HG03045 (cell line): ENCODE measurements at regions not wholly inside any gene's neighbourhood (a gene's known extent, or its start where the extent isn't known, plus 50 kb on each side); places are given as distances from the start of the nearest gene placed in this dataset.
"Not testable (repeated sequence)": the region's sequence is repeated elsewhere in the genome, so short reads cannot be mapped to it uniquely, and the experiment has no call there.

Experiments used
- ATAC-seq: cut with Tn5 transposase; IDR thresholded peaks from one replicate; pipeline ENCODE4 v1.9.1; 2021; ENCODE audit warnings: mild to moderate bottlenecking, moderate library complexity; ENCODE audit not compliant: unreplicated experiment

DNA sequence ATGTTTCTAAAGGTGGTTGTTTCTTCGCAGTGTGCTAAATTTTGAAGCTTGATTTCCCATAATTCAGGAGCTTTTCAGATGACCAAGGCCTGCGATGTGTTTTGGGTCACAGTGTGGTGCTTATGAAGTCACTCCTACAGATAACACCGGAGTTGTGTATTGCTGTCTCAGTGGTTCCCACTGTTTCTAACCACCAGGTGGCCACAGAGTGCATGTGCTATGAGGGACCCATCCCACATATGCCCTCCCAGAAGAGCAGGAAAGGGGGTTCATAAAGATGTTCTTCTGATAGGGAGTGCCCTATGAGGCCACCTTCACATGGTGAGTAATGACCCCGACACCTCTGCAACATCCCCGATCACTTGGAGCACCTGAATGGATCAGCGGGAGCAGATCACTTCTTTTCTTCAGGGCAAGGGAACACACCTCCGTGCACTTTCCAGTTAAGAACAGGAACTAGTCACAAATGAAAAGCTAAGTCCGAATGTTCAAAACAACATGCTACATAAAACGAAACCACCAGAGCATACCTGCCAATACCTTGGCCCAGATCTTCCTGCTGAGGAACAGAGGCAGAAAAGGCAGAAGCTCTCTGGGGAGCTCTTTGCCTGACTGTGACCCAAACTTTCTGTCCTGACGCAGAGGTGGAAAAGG, 262.1 kb downstream of the FAM72C start:
- not testable (repeated sequence) for ATAC-seq

DNA sequence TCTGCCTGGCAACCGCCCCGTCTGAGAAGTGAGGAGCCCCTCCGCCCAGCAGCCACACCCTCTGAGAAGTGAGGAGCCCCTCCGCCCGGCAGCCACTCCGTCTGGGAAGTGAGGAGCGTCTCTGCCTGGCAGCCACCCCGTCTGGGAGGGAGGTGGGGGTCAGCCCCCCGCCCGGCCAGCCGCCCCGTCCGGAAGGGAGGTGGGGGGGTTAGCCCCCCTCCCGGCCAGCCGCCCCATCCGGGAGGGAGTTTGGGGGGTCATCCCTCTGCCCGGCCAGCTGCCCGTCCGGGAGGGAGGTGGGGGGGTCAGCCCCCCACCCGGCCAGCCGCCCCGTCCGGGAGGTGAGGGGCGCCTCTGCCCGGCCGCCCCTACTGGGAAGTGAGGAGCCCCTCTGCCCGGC, 269.0 kb downstream of the FAM72C start:
- not testable (repeated sequence) for ATAC-seq

DNA sequence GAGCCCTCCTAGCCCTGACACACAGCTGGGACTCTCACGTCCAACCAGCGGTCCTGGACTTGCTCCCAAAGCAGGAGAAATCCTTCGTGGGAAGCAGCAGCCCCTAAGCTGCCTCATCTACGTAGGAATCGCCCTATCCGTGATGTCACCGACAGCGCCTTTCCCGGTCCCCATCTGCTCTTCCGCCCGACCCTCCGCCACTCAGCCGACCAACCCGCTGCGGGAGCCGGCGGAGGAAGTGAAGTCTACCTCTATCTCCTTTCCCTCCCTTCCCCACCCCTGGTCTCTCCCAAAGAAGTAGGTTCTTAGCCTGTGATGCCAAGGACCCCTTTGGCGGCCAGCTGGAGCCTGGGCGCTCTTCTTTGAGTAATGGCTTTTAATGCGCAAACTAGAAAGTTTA, 272.1 kb downstream of the FAM72C start:
- no peak for ATAC-seq

DNA sequence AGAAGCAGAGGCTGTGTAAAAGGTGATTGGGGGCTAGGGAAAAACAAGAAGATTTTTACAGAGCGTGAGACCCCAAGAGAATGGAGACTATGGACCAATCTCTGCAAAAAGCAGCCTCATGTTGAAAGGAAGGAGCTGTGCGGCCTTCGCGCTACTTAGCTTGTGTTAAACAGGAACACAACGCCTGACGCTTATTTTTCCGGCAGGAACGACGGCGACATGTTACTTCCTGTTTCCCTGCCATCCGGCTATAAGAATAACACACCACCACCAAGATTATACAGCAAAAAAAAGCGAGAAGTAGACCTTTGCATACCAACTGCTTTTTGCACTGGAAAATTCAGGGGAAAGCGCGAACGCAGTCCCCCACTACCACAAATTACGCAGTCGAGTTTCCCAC, 272.7 kb downstream of the FAM72C start:
- ATAC-seq = no peak

DNA sequence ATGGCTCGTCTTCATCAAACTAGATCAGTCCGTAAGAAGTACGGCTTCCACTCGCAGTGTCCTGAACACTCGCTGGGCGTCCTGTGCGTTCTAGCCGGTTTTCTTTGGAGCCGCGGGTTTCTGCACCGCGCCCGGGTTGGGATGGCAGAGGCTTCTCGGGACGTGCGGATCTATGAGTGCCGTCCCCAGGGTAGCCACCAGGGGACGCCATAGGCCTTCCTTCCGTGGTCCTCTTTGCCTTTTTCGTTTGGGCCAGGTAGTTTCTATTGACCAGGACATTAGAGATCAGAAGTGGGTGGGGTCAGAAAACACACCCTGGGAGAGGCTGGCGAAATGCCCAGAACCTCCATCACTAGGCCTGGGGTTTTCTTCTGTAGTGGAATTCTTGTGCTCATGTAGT, 273.8 kb downstream of the FAM72C start:
- ATAC-seq = no peak

DNA sequence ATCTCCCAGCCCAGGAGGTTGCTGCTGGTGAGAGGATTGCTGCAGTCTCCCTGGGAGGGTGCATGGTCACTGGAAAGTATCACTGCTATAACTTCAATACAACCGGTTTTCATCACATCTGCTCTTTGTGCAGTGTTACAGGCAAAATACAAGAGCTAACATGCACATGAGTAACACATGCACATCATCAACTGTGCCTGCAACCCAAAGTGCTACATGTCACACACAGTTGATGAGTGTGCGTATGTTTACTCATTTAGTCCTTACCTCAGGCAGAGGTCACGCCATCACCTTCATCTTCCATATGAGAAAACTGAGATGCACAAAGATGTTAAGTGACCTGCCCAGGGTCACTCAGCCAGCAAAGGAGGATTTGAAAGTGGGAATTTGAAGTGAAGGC, 277.7 kb downstream of the FAM72C start:
- ATAC-seq = no peak

DNA sequence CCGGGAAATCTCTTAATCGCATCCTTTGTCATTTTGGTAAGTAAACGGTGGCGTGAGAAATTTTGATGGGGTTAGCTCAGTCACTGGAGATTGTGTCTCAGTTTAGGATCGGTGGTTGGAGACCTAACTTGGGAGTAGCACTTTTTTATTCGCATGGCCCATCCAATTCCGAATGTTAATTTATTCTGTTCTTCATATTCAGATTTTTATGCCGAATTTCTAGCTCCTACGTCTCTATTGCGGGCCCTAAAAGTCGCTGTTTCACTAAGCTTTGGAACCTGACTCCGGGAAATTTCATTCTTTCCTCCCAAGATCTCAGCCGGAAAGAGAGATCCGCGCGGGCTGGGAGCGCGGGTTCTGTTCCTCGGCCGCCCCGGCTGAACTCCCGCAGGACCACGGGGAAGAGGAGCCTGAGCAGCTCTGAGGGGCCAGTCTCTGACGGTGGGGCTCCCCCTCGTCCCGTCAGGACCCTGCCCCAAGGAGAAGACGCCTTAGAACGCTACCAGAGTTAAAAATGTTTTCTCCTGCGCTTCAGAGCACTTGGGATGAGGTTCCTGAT, 279.7 kb downstream of the FAM72C start:
- no peak for ATAC-seq

DNA sequence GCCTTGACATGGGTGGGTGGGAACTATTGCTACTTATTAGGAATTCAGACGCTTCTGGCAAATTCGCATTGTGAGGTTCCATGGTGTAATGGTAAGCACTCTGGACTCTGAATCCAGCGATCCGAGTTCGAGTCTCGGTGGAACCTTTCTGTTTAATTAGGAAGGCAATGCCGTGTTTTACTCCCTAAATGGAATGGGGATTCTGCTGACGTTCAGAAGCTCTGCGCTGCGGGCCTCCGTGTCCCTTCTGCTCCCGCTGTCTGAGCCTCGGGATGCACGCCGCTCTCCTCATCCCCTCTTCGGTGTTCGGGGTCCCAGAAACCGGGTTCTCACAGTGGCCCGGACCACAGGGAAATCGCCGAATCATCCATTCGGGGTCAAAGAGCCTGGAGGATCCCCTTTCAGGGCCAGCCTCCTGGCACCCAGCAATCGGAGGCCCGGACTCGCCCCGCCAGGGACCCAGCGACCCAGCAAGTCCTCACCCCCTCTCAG, 280.3 kb downstream of the FAM72C start:
- ATAC-seq = no peak

DNA sequence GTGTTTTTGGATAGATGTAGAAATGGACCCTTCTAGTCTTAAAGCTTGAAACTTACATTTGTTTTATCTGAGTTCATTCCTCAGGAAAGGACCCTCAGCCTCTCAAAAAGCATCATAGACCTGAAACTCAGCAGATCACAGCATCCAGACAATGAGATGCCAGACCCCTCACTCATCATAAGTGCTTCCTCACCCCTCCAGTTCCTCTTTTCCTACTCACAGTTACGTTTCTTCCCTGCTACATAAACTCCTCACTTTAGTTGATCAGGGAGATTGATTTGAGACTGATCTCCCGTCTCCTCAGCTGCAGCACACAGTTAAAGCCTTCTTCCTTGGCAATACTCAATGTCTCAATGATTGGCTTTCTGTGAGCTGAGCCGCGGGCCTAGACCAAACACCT, 282.0 kb downstream of the FAM72C start:
- ATAC-seq = no peak

DNA sequence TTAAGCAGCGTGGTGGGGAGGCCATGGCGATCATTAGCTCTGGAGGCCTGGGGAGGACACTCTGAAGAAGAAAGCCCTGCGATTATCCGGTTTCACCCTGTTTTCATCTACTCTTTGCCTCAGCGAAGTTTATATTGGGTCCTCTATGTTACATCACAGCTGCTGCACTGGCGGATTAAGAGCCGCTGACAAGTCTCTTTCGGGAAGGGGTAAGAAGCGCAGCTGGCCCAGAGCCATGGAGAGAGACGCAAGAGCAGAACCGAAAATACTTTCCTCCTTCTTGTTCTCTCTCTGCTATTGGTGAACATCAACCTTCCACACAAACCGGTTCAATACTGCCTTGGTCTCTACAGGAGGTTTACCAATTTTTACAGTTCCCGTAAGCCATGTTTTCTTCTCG, 291.5 kb downstream of the FAM72C start:
- no peak for ATAC-seq

DNA sequence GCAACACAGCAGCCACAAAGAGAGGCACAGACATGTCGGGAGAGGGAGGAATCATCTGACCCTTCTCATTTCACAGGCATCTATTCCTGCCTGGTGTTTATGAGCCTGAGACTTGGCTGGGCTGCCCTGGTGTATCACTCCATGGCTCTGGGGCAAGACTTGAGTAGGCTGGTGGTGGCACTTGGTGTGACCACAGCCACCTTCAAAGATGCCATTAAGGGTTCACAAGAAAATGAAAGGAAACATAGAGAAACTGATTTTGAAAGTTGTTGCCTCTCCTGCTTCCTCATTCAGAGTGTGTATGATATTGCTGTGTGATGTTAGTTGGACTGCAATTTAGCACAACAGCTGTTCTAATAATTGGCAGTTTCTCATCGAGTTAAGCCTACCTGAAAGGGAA, 298.8 kb downstream of the FAM72C start:
- no peak for ATAC-seq

DNA sequence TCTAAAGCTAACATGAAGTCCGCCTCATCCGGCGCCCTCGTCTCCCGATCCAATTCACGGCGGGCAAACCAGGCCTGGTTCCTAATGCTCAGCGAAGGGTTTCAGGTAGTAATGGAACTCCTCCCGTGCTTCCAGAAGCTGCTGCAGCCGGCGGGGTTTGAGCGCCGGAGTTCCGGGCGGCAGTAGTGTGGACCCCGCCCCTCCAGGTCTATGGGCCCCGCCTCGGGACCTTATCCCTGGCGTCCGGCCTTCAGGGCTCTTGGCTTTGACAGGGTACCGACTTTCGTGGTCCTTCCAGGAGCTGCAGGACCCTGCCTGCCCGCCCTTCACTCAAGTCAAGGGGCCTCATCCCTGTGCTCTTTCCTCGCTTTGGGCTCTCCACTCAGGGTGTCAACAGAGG, 304.1 kb downstream of the FAM72C start:
- no peak for ATAC-seq

DNA sequence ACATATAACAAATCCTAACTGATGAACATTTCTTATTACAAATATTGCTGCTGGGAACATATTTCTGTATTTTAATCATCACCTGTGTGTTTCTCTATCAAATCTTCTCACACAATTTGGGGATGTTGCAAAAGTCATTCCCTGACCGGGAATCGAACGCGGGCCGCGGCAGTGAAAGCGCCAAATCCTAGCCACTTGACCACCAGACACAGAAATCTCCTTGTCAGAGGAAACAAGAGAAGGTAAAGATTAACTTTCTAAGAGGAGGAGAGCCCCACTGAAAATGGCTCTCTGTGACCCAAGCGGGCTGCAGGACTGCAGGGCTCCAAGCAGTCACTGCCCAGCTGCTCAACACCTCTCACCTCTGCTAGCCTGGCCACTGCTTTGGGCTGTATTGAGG, 304.9 kb downstream of the FAM72C start:
- ATAC-seq = no peak

DNA sequence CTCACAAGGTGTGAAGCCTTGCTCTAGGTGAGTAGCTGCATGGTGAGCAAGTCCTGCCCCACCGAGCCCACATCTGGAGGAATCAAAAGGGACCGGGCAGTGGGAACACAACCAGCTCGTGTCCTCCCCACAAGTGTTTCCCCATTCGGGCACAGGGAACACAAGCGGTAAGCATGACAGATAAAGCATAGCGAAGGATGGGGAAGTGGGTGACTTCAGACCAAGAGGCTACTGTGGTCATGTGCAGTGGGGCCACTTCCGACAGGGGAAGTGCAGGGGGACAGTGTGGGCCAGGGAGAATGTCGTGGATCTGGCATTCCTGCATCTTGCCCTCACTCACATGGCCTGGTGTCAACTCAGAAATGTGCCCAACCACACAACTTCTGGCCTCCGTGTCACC, 306.2 kb downstream of the FAM72C start:
- no peak for ATAC-seq

DNA sequence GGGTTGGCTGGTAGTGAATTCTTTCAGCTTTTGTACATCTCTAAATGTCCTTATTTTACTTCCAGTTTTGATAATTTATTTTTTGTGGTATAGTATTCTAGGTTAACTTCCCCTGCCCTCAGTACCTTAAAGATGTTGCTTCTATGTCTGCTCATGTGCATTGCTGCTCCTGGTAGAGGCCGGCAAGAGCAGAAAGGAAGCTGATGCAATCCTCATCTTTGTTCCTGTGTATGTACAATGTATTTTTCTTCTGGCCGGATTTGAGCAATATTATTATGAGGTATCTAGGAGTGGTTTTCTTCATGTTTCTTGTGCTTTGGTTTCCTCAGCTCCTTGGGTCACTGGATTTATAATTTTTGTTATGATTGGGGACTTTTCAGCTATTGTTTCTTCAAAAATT, 308.7 kb downstream of the FAM72C start:
- not testable (repeated sequence) for ATAC-seq

DNA sequence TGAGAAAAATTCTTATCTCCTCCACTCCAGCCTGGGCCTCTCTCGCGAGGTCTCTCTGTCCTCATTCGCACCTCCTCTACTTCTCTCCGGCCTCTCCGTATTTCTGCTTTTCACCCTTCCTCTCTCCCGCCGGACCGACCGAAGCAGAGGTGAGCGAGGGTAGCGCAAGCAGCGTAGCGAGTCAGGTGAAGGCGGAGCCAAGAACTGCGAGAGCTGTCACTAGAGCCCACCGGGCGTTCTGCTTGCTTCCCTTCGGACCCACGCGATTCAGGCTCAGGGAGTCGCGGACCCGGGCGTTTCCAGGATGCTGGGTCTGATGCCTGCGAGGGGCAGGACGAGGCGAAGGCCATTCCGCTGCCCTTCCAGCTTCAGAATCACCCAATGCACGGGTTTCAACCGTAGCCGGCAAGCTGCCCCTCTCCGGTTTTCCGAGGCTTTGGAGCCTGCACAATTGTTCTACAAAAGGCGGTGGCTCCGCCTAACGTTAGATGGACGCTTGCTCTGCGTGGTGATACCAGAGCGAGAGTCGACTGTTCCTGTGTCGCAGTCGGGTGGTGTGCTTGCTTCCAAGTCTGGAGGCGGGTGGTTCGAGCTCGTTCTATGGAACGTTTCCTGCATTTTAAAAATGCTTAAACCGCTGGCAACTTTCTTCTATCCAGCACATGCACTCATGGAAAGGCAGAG, 310.2 kb downstream of the FAM72C start:
- no peak for ATAC-seq

DNA sequence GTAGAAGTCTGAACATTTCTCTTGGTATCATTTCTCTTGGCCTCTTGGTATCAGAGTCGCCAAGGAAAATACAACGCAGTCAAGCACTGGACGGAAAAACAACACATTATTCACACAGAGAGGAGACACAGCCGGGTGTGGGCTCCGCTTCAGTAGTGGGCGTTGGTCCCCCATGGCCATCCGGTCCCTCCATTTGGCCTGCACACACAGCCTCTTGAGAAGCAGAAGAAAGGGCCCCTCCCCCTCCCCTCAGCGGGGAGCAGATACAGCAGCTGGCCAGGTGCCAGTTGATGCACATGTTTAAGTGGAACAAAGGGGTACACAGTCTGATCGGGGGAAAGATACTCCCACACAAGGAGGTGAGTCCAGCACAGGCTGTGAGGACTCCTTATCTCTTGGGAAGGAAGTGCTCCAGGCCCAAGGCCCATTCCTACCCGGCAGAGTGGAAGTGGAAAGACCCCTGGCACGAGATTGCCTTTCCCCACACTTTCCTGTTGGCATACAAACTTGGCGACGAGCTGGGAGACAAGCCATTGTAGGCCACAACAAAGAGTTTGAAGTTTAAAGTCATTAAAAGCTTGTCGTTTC, 311.3 kb downstream of the FAM72C start:
- ATAC-seq = no peak

DNA sequence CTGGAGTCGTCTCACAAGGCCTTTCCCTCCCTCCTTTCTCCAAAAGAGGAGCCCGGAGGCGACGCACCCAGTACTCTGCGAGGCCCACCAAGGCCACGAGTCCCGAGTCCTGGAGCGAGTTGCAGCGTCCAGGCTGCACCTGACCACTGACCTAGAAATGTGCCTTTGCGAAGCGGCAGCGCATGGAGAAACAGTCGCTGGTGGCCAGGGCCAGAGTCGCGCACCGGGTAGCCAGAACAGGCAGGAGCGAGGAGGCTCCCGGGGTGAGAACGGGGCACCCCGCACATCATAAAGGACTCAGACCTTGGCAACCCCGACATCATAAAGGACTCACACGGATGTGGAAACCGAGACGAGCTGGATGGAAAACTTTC, 318.4 kb downstream of the FAM72C start:
- ATAC-seq = no peak

DNA sequence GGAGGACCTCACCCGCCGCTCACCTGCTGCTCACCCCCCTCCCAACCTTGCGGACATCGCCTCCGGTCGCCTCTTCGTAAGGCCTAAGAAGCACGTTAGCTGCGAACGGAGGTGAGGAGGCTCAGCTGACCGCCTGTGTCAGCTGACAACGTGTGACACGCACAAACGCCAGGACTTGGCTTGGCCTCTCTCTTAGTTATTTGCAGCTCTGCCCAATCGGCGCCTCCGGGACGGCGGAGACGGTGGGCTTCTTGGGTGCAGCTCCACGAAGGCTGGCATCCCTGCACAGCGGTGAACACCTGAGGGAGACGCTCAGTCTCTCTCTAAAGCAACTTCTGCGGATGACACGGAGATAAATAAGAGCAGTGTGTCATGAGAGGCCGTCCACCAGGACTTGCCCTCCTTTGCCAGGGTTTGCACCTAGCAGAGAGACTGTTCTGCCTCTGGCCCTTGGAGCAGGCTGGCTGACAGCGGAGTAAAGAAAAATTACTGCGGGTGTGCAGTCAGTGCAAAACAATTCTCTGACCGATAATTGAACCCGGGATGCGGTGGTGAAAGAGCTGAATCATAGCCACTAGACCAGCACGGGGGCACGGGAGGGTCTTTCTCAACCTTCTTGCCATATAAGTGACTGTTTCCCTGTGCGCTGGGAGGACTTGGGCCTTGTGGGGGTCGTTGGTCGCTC, 318.9 kb downstream of the FAM72C start:
- no peak for ATAC-seq

DNA sequence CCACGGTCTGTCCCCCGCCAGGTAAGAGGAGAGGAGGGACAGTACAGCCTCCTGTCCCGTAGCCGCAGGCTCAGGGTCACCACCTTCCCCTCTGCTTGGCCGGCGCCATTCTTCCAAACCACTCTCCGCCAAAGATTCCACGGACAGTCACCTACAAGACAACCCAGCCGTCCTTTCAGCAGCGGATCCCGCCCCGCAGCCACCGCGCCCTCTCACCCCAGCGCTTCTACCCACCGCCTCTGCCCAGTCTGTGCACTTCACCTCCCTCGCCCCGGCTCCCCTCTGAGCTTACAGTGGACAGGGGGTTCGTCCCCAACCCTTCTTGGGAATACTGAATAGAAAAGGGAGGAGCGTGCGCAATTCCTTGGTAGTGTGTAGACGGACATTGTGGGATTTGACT, 319.6 kb downstream of the FAM72C start:
- no peak for ATAC-seq

DNA sequence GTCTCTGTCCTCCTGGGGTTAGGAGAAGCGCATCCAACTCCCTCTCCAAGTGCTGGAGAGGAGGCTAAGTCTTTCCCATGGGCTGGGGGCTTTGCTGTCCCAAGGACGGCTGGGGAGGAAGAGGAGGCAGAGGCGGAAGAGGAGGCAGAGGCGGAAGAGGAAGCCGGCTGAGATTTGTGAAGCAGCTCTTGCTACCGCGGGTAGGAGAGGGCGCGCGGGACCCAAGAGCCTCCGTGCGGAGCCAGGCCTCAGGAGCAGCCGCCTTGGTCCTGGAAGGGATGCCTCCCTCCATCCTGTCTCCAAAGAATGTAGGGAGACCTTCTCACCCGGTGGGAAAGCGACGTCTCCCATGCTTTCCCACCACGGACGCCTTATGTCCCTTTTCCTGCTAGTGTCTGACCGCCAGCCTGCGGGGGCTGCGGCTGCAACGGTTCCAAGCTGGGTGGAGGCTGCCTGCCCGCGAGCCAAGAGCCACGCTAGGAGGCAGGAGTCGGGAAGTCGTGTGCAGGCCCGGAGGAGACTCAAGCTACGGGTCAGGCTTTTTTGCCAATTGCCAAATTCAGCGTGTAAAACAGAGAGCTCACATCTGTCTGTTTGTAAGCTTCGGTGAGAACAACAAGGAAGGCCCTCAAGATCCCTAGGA, 320.3 kb downstream of the FAM72C start:
- no peak for ATAC-seq
